NCI-H1694 treated with DMSO at 0.1 percent for 48 hours (cell line): ENCODE measurements at regions not wholly inside any gene's neighbourhood (a gene's known extent, or its start where the extent isn't known, plus 50 kb on each side); places are given as distances from the start of the nearest gene placed in this dataset.

Experiments used
- DNase-seq: peaks from one replicate; lab custom pipeline; 2025; lab: John Stamatoyannopoulos, UW

- DNase-seq: no peak
Observed at GRCh38 chr5:8322484-8322883, 453.5 kb downstream of the MTRR start.

GRCh38 chr5:8327016-8327415 is 458.1 kb downstream of the MTRR start:
- no peak for DNase-seq

DNA sequence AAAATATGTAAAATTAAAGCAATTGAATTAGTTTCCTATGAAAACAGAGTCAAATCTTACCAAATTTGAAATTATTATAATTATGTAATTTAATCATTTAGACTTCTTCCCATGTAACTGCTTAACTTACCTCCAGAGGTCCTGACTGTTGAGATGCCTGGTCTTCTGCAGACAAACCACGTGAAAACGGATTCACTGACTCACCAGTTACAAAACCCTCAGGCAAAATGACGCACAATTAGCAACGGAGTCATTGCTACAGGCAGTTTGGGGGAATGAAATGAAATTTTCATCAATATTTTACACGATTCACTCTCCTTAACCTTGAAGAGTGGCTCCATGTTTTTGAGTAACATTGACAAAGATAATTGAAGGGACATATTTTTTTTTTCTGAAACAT is 460.8 kb downstream of the MTRR start:
- no peak for DNase-seq

GRCh38 chr5:8332666-8333445 is 463.9 kb downstream of the MTRR start:
- no peak for DNase-seq

GRCh38 chr5:8333485-8333884 is 464.5 kb downstream of the MTRR start:
- DNase-seq: no peak

DNA sequence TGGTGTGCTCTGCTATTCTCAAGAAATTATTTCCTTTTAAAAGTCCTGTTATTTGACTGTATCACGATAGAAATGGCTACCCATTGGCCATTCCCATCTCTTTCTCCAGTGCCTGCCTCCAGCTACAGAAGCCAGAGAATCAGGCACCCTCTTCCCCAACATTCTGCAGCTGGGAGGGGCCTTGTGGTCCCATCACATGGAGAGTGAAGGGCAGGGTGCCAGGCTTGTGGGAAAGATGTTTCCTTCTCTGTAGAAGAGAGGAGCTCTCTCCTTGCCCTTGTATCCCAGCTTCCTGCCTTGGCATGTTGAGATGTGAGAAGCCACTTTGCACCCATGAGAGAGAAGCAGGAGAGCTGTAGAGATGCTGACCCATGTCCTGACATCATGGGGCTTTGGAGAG is 465.0 kb downstream of the MTRR start:
- no peak for DNase-seq

DNA sequence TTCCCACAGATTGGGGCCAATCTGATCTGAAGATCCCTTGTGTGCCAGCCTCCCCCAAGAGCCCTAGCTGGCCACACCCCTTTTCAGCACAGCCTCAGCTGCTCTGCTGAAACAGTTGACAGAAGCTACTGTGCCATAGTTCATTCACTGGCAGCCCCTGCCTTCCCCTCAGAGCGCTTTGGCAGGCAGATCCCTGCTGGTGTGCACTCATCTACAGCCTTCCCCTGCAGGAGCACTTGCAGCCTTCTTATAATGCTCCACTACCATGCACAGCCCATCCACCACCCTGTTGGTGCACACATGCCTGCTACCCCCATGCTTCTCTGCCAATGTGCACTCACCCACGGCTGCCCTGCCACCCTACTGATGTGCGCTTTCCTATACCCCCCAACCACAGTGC is 471.3 kb downstream of the MTRR start:
- no peak for DNase-seq

DNA sequence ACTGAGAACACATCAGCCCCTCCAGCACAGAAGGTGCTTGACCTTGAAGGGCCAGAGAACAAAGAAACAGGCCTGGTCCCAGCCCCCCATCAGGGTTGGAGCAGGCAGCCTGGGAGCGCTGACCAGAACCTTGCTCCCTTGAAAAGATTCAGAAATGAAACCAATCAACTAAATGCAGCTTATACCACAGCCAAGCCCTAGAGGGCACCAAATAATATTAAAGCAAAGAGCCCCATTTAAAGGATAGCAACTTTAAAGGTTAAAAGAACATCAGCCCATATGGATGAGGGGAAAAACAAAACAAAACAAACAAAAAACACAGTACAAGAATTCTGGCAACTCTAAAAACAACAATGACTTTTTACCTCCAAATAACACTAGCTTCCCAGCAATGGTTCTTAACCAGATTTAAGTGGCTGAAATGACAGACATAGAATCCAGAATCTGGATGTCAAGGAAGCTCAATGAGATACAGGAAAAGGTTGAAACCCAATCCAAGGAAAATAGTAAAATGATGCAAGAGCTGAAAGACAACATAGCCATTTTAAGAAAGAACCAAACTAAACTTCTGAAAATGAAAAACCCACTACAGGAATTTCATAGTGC is 471.9 kb downstream of the MTRR start:
- peak; percentile 18 for DNase-seq

DNA sequence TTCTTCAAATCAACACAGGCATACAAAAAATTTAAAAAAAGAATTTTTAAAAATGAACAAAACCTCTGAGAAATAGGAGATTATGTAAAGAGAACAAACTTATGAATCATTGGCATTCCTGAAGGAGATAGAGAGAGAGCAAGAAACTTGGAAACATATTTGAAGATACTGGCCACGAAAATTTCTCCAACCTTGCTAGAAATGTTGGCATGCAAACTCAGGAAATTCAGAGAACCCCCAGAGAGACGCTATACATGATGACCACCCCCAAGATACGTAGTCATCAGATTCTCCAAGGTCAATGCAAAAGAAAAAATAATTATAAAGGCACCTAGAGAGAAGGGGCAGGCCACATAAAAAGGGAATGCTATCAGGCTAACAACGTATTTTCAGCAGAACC is 472.5 kb downstream of the MTRR start:
- no peak for DNase-seq

DNA sequence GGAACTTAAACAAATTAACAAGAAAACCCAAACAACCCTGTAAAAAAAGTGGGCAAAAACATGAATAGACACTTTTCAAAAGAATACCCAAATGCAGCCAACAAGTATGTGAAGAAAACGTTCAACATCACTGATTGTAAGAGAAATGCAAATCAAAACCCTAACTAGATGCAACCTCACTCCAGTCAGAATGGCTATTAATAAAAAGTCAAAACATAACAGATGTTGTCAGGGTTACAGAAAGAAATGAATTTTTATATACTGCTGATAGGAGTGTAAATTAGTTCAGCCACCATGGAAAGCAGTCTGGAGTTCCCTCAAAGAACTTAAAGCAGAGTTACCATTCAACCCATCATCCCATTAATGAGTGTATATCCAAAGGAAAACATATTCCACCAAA is 479.0 kb downstream of the MTRR start:
- no peak for DNase-seq

DNA sequence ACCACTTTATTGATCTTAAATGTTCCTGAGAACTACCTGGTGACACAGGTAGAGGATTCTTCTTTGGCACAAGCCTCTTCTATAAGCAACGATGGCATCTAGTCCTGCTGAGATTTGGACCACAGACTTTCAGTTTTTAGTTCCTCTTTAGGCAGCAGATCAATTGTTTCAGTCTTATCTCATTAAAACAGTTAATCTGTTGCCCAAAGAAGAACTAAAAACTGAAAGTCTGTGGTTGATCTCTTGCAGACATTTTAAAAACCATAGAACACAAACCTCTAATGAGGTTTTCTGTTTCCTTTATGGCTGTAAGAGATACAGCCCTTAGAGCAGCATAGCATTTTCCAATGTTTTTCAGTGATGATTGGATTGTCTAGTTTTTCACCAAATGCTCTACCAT is 480.9 kb downstream of the MTRR start:
- no peak for DNase-seq

GRCh38 chr5:8350644-8351339 is 481.8 kb downstream of the MTRR start:
- no peak for DNase-seq

- no peak for DNase-seq
Observed at GRCh38 chr5:8355981-8356380, 487.0 kb downstream of the MTRR start.

- no peak for DNase-seq
Observed at GRCh38 chr5:8360012-8360411, 491.1 kb downstream of the MTRR start.

DNA sequence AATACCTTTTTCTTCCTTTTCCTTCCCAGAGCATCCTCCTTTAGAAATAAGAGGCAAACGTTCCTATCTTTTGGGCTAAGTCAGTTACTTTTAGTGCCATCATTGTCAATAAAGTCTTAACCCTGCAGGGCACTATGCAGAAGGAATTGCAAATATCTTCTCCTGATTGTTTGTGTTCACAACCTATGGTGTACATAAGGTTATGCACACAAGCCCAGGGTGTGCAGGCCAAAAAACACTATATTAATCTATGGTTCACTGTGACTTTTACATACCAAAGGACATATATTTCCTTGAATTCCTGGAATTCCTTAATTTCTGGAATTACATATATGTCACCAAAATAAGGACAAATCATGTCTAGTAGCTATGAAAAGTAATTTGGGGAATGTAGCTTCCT is 493.5 kb downstream of the MTRR start:
- DNase-seq: no peak

GRCh38 chr5:8363138-8363537 is 494.2 kb downstream of the MTRR start:
- no peak for DNase-seq

DNA sequence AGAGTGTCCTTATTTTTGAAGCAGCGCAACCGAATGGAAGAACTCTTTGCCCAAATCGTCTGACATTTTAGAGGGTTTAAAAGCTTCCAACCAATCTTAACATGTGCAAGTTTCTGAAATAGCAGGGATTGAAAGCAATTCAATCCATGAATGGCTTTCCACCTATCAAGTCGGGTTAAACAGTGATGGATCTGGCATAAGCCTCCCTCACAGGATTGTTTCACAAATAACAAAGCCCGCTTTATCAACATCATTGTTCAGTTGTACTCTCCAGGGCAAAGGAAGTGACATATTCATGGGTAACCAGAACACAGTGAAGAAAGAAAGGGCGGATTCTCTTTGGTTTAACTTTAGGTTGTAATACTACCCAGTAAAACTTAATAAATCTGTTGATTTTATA is 497.3 kb downstream of the MTRR start:
- no peak for DNase-seq

DNA sequence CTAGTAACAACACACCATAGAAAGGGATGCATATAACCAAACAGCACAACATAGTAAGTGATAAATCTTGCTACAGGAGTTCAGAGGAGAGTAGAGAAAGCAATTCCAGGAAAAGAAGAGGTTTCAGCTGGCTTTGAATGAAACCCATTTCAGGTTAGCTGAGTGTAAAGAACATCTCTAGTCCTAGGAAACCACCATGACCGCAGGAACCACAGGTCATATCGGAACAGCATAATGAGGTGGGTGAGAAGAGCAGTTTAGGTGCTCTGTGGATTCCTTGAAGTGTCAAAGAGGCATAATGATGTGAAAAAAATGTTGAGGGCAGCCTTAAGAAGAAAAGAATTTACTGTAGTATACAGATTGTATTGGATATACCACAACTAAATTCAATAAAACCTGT is 507.5 kb downstream of the MTRR start:
- DNase-seq: no peak

- no peak for DNase-seq
Observed at GRCh38 chr5:8381972-8382371, 513.0 kb downstream of the MTRR start.

DNA sequence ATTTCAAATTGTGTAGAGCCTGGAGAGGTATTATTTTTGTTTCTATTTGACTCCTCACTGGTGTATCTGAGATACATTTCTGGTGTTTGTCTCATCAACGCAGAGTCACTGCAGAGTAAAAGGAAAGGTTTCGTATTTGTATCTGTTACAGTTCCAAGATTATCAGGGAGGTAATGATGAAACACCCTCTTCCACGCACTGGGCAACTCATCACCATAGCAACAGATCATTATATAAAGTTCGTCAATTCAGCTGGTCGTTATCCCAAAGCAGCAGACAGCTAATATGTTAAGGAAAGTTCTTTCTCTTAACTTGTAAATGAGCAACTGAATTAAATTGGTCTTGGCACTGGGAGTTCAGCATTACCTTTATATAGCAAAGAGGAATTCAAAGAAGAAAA is 513.5 kb downstream of the MTRR start:
- no peak for DNase-seq

- DNase-seq: no peak
Observed at GRCh38 chr5:8383616-8384015, 514.7 kb downstream of the MTRR start.

GRCh38 chr5:8386719-8387288 is 517.9 kb downstream of the MTRR start:
- DNase-seq: no peak

GRCh38 chr5:8391911-8392310 is 523.0 kb downstream of the MTRR start:
- no peak for DNase-seq
